HG03558 (cell line): ENCODE measurements at regions not wholly inside any gene's neighbourhood (a gene's known extent, or its start where the extent isn't known, plus 50 kb on each side); places are given as distances from the start of the nearest gene placed in this dataset.

Source experiments
- ATAC-seq: cut with Tn5 transposase; IDR thresholded peaks from one replicate; pipeline ENCODE4 v1.9.1; 2021; ENCODE audit warnings: moderate number of reproducible peaks; ENCODE audit not compliant: unreplicated experiment; ENCODE audit errors: extremely low read depth

- no peak for ATAC-seq
These were observed 80.2 kb downstream of the C6orf118 start for GRCh38 chr6:165229216-165229615.

- no peak for ATAC-seq
These were observed 81.6 kb downstream of the C6orf118 start for GRCh38 chr6:165227644-165228329.

- ATAC-seq, result no peak
These were observed 85.7 kb downstream of the C6orf118 start for GRCh38 chr6:165223736-165224135.

- no peak for ATAC-seq
These were observed 86.3 kb downstream of the C6orf118 start for GRCh38 chr6:165223101-165223500.

- ATAC-seq, result no peak
These were observed 86.9 kb downstream of the C6orf118 start for GRCh38 chr6:165222315-165223025.

- ATAC-seq, result no peak
These were observed 89.4 kb downstream of the C6orf118 start for GRCh38 chr6:165220045-165220444.

- no peak for ATAC-seq
These were observed 89.8 kb downstream of the C6orf118 start for GRCh38 chr6:165219629-165220028.

- no peak for ATAC-seq
These were observed 90.6 kb downstream of the C6orf118 start for GRCh38 chr6:165218829-165219228.

- no peak for ATAC-seq
These were observed 102.6 kb downstream of the C6orf118 start for GRCh38 chr6:165206798-165207197.

- ATAC-seq, result no peak
These were observed 103.8 kb downstream of the C6orf118 start for GRCh38 chr6:165205632-165206031.

- ATAC-seq, result no peak
These were observed 104.4 kb downstream of the C6orf118 start for GRCh38 chr6:165204807-165205545.

- ATAC-seq, result no peak
These were observed 109.2 kb downstream of the C6orf118 start for GRCh38 chr6:165200178-165200577.

- ATAC-seq, result no peak
These were observed 117.9 kb downstream of the C6orf118 start for GRCh38 chr6:165191461-165191860.

- ATAC-seq, result no peak
These were observed 122.8 kb downstream of the C6orf118 start for GRCh38 chr6:165186441-165187205.

- ATAC-seq, result no peak
These were observed 123.4 kb downstream of the C6orf118 start for GRCh38 chr6:165186041-165186440.

- no peak for ATAC-seq
These were observed 125.0 kb downstream of the C6orf118 start for GRCh38 chr6:165184192-165184979.

GRCh38 chr6:165183496-165184140 lies 125.8 kb downstream of the C6orf118 start:
- ATAC-seq, result no peak

- no peak for ATAC-seq
These were observed 126.3 kb downstream of the C6orf118 start for GRCh38 chr6:165183071-165183470.

GRCh38 chr6:165181951-165182414 lies 127.4 kb downstream of the C6orf118 start:
- ATAC-seq, result no peak
